ENCODE measurements at regions not wholly inside any gene's neighbourhood (a gene's known extent, or its start where the extent isn't known, plus 50 kb on each side); places are given as distances from the start of the nearest gene placed in this dataset.

DNA sequence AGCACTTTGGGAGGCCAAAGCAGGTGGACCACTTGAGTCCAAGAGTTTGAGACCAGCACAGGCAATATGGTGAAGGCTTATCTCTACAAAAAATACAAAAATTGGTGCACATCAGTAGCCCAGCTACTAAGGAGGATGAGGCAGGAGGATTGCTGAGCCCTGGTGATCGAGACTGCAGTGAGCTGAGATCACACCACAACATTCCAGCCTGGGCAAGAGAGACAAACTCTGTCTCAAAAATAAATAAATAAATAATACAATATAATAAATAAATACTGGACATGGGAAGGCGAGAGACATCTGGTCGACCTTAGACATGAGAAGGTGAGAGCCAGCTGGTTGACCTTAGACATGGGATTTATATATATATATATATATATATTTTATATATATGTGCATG lies 119.8 kb upstream of the SLC38A4 start:
- TF ChIP-seq, protein P1, sequence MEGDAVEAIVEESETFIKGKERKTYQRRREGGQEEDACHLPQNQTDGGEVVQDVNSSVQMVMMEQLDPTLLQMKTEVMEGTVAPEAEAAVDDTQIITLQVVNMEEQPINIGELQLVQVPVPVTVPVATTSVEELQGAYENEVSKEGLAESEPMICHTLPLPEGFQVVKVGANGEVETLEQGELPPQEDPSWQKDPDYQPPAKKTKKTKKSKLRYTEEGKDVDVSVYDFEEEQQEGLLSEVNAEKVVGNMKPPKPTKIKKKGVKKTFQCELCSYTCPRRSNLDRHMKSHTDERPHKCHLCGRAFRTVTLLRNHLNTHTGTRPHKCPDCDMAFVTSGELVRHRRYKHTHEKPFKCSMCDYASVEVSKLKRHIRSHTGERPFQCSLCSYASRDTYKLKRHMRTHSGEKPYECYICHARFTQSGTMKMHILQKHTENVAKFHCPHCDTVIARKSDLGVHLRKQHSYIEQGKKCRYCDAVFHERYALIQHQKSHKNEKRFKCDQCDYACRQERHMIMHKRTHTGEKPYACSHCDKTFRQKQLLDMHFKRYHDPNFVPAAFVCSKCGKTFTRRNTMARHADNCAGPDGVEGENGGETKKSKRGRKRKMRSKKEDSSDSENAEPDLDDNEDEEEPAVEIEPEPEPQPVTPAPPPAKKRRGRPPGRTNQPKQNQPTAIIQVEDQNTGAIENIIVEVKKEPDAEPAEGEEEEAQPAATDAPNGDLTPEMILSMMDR (conservative IDR thresholded peaks at IDR 0.05; ENCODE audit: low read depth, low read length): no peak
- TF ChIP-seq EZH2 (IDR thresholded peaks at IDR 0.05; ENCODE audit: low read length, unreplicated experiment): no peak

All from PC-3 (cell line).